Activated CD8-positive, alpha-beta T cell treated with anti-CD3 and anti-CD28 coated beads for 36 hours (primary cell): ENCODE measurements at regions not wholly inside any gene's neighbourhood (a gene's known extent, or its start where the extent isn't known, plus 50 kb on each side); places are given as distances from the start of the nearest gene placed in this dataset.

Source experiments
- ATAC-seq: fragments of 200-7000 bp; cut with Tn5 transposase; one replicate; pipeline ENCODE4 v1.10.0; 2021; ENCODE audit warnings: mild to moderate bottlenecking, moderate library complexity
- CTCF ChIA-PET: fragments of 350-600 bp; sonication (Branson Sonifier 250); formaldehyde crosslinking; loops from one replicate; lab custom pipeline; 2021; ENCODE audit warnings: antibody characterized with exemption; lab: Charles Lee
- POLR2A ChIA-PET: fragments of 350-600 bp; sonication (Branson Sonifier 250); formaldehyde crosslinking; loops from one replicate; lab custom pipeline; 2021; ENCODE audit warnings: antibody characterized with exemption; lab: Charles Lee
- DNase-seq: peaks from one replicate; pipeline ENCODE4 v3.0.0-alpha.2; 2020
- H3K27ac Mint-ChIP-seq: one replicate; pipeline ENCODE4 v1.8.0; 2021; ENCODE audit warnings: mild to moderate bottlenecking, mixed read lengths
- H3K27me3 Mint-ChIP-seq: one replicate; pipeline ENCODE4 v1.8.0; 2021; ENCODE audit warnings: mixed read lengths
- H3K36me3 Mint-ChIP-seq: one replicate; pipeline ENCODE4 v1.8.0; 2021; ENCODE audit warnings: low read depth, mixed read lengths
- H3K4me1 Mint-ChIP-seq: one replicate; pipeline ENCODE4 v1.8.0; 2021; ENCODE audit warnings: low read depth, mixed read lengths
- H3K4me3 Mint-ChIP-seq: one replicate; pipeline ENCODE4 v1.8.0; 2021; ENCODE audit warnings: mild to moderate bottlenecking, moderate library complexity, mixed read lengths
- H3K9me3 Mint-ChIP-seq: one replicate; pipeline ENCODE4 v1.8.0; 2021; ENCODE audit warnings: mixed read lengths
- intact Hi-C: fragments of 100-400 bp; cut with micrococcal nuclease; formaldehyde crosslinking; loops from one replicate; pipeline ENCODE4 v1.10.0; 2022
- TF ChIP-seq, protein P1 (sequence below): fragments of 200-600 bp; IDR thresholded peaks from one replicate; pipeline ENCODE4 v1.8.0; 2022; ENCODE audit warnings: antibody characterized with exemption, mild to moderate bottlenecking

DNA sequence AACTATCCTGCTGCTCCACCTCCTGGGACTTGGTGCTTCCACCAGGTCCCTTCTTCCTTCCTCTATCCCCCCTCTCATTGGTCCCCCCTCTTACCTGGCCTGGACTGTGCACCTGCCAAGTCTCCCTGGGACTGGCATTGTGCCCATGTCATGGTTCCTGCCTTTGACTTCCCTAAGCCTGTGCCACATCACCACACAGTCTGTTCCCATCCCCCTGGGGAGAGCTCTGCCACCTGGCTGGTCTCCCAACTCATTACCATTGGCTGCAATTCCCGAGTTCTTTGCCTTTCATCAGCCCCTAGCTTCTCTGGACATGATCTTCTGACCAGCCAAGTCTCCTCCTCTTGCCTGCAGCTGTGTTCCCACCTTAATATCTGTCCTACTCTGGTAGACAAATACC, 180.3 kb downstream of the SREK1 start:
- H3K9me3 Mint-ChIP-seq, result no peaks in the 10 kb centered on the region
- ChIA-PET CTCF (interaction anchor here (1.2 to 7.4 kb wide), 3 partner anchors 17 to 433 kb away, joined by 3 to 73 read pairs (median 3); no protein-coding TSS in a partner anchor), POLR2A (no interaction called here)
- no peaks in the 10 kb centered on the region for H3K36me3 Mint-ChIP-seq
- no peak overlapping the region for H3K27ac Mint-ChIP-seq
- TF ChIP-seq, protein P1, sequence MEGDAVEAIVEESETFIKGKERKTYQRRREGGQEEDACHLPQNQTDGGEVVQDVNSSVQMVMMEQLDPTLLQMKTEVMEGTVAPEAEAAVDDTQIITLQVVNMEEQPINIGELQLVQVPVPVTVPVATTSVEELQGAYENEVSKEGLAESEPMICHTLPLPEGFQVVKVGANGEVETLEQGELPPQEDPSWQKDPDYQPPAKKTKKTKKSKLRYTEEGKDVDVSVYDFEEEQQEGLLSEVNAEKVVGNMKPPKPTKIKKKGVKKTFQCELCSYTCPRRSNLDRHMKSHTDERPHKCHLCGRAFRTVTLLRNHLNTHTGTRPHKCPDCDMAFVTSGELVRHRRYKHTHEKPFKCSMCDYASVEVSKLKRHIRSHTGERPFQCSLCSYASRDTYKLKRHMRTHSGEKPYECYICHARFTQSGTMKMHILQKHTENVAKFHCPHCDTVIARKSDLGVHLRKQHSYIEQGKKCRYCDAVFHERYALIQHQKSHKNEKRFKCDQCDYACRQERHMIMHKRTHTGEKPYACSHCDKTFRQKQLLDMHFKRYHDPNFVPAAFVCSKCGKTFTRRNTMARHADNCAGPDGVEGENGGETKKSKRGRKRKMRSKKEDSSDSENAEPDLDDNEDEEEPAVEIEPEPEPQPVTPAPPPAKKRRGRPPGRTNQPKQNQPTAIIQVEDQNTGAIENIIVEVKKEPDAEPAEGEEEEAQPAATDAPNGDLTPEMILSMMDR, result no peak
- H3K4me3 Mint-ChIP-seq, result no peak overlapping the region
- DNase-seq, result no peak
- peaks cover 1% of the 10 kb centered on the region for H3K27me3 Mint-ChIP-seq
- ATAC-seq, result no peak
- intact Hi-C loops, result no loop called here
- peaks cover 7% of the 10 kb centered on the region for H3K4me1 Mint-ChIP-seq

DNA sequence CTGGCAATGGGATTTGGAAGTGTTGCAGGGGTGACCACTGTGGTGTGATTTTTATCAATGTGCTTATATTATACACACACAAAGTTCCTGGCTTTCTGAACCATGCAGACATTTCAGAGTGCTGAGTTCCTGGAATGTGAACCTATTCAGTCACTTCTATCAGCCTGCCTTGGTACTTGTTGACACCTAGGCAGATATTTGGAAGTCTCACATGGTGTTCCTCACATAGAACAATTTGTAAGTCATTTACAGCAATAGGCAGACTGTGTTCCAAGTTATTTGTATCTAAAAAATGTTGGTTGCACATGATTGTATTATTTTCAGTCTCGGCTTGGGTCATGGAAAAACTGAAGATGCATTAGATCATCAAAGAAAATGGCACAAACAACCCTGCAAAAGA, 182.2 kb downstream of the SREK1 start:
- ATAC-seq (no peak), DNase-seq (no peak)
- POLR2A ChIA-PET, result no interaction called here
- peaks cover 1% of the 10 kb centered on the region for H3K27me3 Mint-ChIP-seq
- H3K9me3 Mint-ChIP-seq, result no peaks in the 10 kb centered on the region
- no peaks in the 10 kb centered on the region for H3K36me3 Mint-ChIP-seq
- no peak overlapping the region for H3K27ac Mint-ChIP-seq
- H3K4me3 Mint-ChIP-seq, result no peak overlapping the region
- intact Hi-C loops, result no loop called here
- CTCF ChIA-PET, result no interaction called here
- H3K4me1 Mint-ChIP-seq, result peaks cover 9% of the 10 kb centered on the region
- TF ChIP-seq, protein P1, result no peak

DNA sequence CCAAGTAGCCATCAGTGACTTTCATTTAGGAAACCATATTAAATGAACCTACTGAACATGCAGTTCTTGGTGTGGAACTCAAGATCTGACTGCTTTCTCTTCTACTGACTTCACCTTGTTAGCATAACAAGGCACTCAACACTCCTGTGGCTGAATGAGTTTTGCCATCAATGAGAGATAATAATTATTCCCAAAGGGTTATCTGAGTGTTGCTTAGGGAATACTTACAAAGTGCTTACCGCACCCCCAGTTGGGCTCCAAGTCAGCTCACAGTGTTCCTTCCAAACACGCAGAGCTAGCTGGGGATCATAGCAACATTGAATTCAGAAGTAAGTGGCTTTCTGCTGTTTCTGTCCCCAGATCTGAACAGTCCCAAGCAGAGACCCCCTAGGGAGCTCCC, 182.9 kb downstream of the SREK1 start:
- no peaks in the 10 kb centered on the region for H3K36me3 Mint-ChIP-seq
- CTCF ChIA-PET, result no interaction called here
- peaks cover 1% of the 10 kb centered on the region for H3K27me3 Mint-ChIP-seq
- H3K9me3 Mint-ChIP-seq, result no peaks in the 10 kb centered on the region
- DNase-seq (no peak), ATAC-seq (no peak)
- peaks cover 9% of the 10 kb centered on the region for H3K4me1 Mint-ChIP-seq
- H3K27ac Mint-ChIP-seq, result no peak overlapping the region
- TF ChIP-seq, protein P1, result no peak
- POLR2A ChIA-PET, result no interaction called here
- H3K4me3 Mint-ChIP-seq, result no peak overlapping the region
- intact Hi-C loops, result no loop called here

DNA sequence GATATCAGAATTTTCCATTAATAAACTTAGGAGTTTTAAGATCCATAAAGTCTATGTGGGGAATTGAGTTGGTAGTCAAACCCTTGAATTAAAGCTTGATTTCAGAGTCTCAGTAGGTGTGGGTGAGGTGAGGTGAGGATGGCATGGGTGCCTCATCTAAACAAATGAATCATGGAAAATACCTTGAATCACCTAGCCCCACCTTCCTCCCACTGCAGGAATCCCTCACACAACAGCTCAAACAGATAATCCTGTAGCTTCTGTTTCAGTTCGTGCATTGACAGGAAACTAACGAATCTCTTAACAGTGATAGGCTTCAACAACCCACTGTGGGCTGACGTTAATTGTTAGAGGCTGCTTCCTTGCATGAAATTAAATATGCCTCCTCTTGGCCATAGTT, 185.0 kb downstream of the SREK1 start:
- peaks cover 9% of the 10 kb centered on the region for H3K4me1 Mint-ChIP-seq
- TF ChIP-seq, protein P1, result no peak
- peaks cover 1% of the 10 kb centered on the region for H3K27me3 Mint-ChIP-seq
- H3K9me3 Mint-ChIP-seq, result no peaks in the 10 kb centered on the region
- intact Hi-C loops, result no loop called here
- POLR2A ChIA-PET, result interaction anchor here (0.7 kb wide), 1 partner anchor 139 kb away, joined by 3 read pairs; no protein-coding TSS in a partner anchor
- CTCF ChIA-PET, result interaction anchor here (0.9 to 1.5 kb wide), 3 partner anchors 15 to 536 kb away, joined by 3 read pairs; no protein-coding TSS in a partner anchor
- no peak overlapping the region for H3K4me3 Mint-ChIP-seq
- ATAC-seq (peak; percentile 94), DNase-seq (peak; percentile 46)
- H3K36me3 Mint-ChIP-seq, result no peaks in the 10 kb centered on the region
- H3K27ac Mint-ChIP-seq, result no peak overlapping the region

DNA sequence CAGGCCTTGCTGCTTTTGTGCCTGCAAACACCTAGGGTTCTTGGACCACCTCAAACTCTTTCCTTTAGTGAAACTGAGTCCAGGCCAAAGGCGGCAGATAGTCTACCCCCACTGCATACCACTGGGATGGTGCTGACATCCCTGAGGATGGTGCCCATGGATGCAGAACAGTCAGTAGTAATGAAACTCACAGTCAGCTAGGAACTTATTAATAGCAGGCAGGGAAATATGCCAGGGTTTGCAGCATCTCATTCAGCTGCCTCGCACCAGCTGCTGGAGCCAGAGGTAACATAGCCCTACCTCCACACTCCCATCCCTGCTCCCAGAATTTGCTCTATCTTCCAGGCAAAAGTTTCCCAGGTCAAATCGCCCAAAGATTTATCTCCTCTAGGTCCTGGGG, 189.1 kb downstream of the SREK1 start:
- H3K4me1 Mint-ChIP-seq, result peaks cover 9% of the 10 kb centered on the region
- POLR2A ChIA-PET, result interaction anchor here (0.6 kb wide), 1 partner anchor 175 kb away, joined by 3 read pairs; no protein-coding TSS in a partner anchor
- TF ChIP-seq, protein P1, result no peak
- H3K27ac Mint-ChIP-seq, result no peak overlapping the region
- H3K4me3 Mint-ChIP-seq, result no peak overlapping the region
- CTCF ChIA-PET, result interaction anchor here (1.3 to 1.7 kb wide), 3 partner anchors 25 to 27 kb away, joined by 4 to 6 read pairs (median 6); no protein-coding TSS in a partner anchor
- H3K36me3 Mint-ChIP-seq, result no peaks in the 10 kb centered on the region
- DNase-seq, result no peak
- H3K9me3 Mint-ChIP-seq, result no peaks in the 10 kb centered on the region
- H3K27me3 Mint-ChIP-seq, result peaks cover 18% of the 10 kb centered on the region
- ATAC-seq, result no peak
- intact Hi-C loops, result no loop called here
